Tibial nerve (tissue), 4 donors: ENCODE measurements at regions not wholly inside any gene's neighbourhood (a gene's known extent, or its start where the extent isn't known, plus 50 kb on each side); places are given as distances from the start of the nearest gene placed in this dataset.

Experiments
- EP300 ChIP-seq, 2 donors: sonication (generic); formaldehyde crosslinking; IDR thresholded peaks; one replicate each; pipeline ENCODE4 v1.6.1; 2017; ENCODE audit warnings: antibody characterized with exemption in 2 of 2, mild to moderate bottlenecking in 1 of 2
- POLR2A ChIP-seq, 2 donors: fragments of 450-650 bp; IDR thresholded peaks; one replicate each; pipeline ENCODE4 v1.6.1; 2017; ENCODE audit warnings: antibody characterized with exemption in 2 of 2, mild to moderate bottlenecking in 2 of 2, moderate library complexity in 2 of 2
- TF ChIP-seq, protein P1 (sequence below), 5 experiments: fragments of 200-600 bp in 3 of 5; fragments of 450-650 bp in 2 of 5; sonication (generic) in 3 of 5; IDR thresholded peaks; one replicate each; pipeline ENCODE4 v1.5.1; 2016 to 2019; ENCODE audit warnings: antibody characterized with exemption in 5 of 5, mild to moderate bottlenecking in 3 of 5, moderate library complexity in 2 of 5

DNA sequence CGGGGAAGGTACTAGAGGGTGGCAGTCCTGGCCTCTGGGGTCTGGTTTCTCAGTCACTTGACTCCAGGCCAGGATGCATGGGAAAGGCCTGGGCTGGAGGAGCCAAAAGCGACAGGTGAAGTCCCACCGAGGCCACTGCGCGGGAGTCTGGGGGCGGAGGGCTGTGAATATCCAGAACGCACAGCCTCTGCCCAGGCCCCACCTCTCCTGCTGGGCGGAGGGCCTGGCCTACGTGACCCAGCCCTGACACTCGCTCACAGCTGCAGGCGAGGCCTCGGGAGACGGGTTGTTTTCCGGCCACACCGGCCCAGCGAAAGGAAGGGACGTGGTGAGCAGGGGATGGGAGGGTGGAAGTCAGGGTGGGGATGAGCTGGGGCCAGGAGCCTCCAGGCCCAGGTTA lies 91.2 kb downstream of the RFLNA start:
- no peak for TF ChIP-seq EP300 (IDR thresholded peaks at IDR 0.05)
- TF ChIP-seq, protein P1, sequence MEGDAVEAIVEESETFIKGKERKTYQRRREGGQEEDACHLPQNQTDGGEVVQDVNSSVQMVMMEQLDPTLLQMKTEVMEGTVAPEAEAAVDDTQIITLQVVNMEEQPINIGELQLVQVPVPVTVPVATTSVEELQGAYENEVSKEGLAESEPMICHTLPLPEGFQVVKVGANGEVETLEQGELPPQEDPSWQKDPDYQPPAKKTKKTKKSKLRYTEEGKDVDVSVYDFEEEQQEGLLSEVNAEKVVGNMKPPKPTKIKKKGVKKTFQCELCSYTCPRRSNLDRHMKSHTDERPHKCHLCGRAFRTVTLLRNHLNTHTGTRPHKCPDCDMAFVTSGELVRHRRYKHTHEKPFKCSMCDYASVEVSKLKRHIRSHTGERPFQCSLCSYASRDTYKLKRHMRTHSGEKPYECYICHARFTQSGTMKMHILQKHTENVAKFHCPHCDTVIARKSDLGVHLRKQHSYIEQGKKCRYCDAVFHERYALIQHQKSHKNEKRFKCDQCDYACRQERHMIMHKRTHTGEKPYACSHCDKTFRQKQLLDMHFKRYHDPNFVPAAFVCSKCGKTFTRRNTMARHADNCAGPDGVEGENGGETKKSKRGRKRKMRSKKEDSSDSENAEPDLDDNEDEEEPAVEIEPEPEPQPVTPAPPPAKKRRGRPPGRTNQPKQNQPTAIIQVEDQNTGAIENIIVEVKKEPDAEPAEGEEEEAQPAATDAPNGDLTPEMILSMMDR (IDR thresholded peaks at IDR 0.05) = no peak
- TF ChIP-seq POLR2A (IDR thresholded peaks at IDR 0.05) = no peak
